HCT116 (cell line): ENCODE measurements at regions not wholly inside any gene's neighbourhood (a gene's known extent, or its start where the extent isn't known, plus 50 kb on each side); places are given as distances from the start of the nearest gene placed in this dataset.

Experiments
- ATAC-seq: fragments of 200-7000 bp; cut with Tn5 transposase; 2 replicates; pipeline ENCODE4 v1.9.1; 2020; ENCODE audit warnings: mild to moderate bottlenecking, moderate library complexity
- BruUV-seq: library from RNA; stranded (reverse); fragments of 400-500 nt; replicated peaks from 2 replicates; lab custom pipeline; 2021; lab: Mats Ljungman, UMichigan
- CTCF ChIA-PET: fragments of 300-600 bp; sonication (Branson Sonifier 250); formaldehyde crosslinking; loops from one replicate; lab custom pipeline; 2021; ENCODE audit warnings: antibody characterized with exemption; lab: Charles Lee
- POLR2A ChIA-PET: fragments of 300-600, 350-600 bp; sonication (Branson Sonifier 250); formaldehyde crosslinking; loops from one replicate; lab custom pipeline; 2021; ENCODE audit warnings: antibody characterized with exemption; lab: Charles Lee
- RAD21 ChIA-PET, 2 experiments: fragments of 300-600 bp; sonication (Branson Sonifier 250); formaldehyde crosslinking; loops; one replicate each; lab custom pipeline; 2023; ENCODE audit warnings: low total read pairs in 2 of 2; ENCODE audit not compliant: uncharacterized antibody in 2 of 2, unreplicated experiment in 2 of 2, low non-redundant PET in 1 of 2; lab: Charles Lee
- DNase-seq: peaks from one replicate; pipeline ENCODE4 v3.0.0-alpha.2; 2010; ENCODE audit warnings: low read depth, low spot score
- H2AFZ ChIP-seq: fragments of 200-600 bp; shearing (Covaris generic), sonication (generic); 2 replicates; pipeline ENCODE4 v1.6.1; 2017; ENCODE audit warnings: low read depth, mixed run types, mixed read lengths, antibody characterized with exemption, low read length; ENCODE audit not compliant: poor library complexity, severe bottlenecking
- H3K27ac ChIP-seq: 2 replicates; pipeline ENCODE4 v1.5.1; 2012; ENCODE audit warnings: low read depth, low read length
- H3K27me3 ChIP-seq: fragments of 200-600 bp; sonication (generic); 2 replicates; pipeline ENCODE4 v1.6.1; 2016; ENCODE audit warnings: mixed run types, low read length, mixed read lengths; ENCODE audit not compliant: insufficient read depth
- H3K36me3 ChIP-seq, 2 experiments: fragments of 200-500 bp in 1 of 2; fragments of 200-600 bp in 1 of 2; sonication (Bioruptor generic) in 1 of 2; sonication (generic) in 1 of 2; 2 replicates each; pipeline versions ENCODE4 v1.5.1 to v1.6.1; 2014 to 2016; ENCODE audit warnings: low read length in 2 of 2, inconsistent platforms in 1 of 2, mixed read lengths in 1 of 2, mixed run types in 1 of 2; ENCODE audit not compliant: insufficient read depth in 2 of 2, control insufficient read depth in 1 of 2
- H3K4me1 ChIP-seq, 2 experiments: fragments of 200-600 bp in 1 of 2; sonication (generic) in 1 of 2; 2 replicates each; pipeline versions ENCODE4 v1.5.1 to v1.6.1; 2012 to 2017; ENCODE audit warnings: low read length in 2 of 2, inconsistent platforms in 1 of 2, mild to moderate bottlenecking in 1 of 2, mixed read lengths in 1 of 2, mixed run types in 1 of 2, moderate library complexity in 1 of 2; ENCODE audit not compliant: insufficient read depth in 2 of 2, control insufficient read depth in 1 of 2
- H3K4me2 ChIP-seq: fragments of 200-600 bp; sonication (generic); 2 replicates; pipeline ENCODE4 v1.6.1; 2017; ENCODE audit warnings: mixed run types, low read length, mixed read lengths
- H3K4me3 ChIP-seq, 2 experiments: fragments of 200-600 bp in 1 of 2; sonication (generic) in 1 of 2; replicated peaks in 1 of 2; 2 replicates each; pipeline ENCODE4 v1.5.1; 2011 to 2016; ENCODE audit warnings: low read length in 2 of 2, control low read depth in 1 of 2, low read depth in 1 of 2, mild to moderate bottlenecking in 1 of 2, mixed read lengths in 1 of 2, mixed run types in 1 of 2
- H3K79me2 ChIP-seq: fragments of 200-600 bp; sonication (generic); 2 replicates; pipeline ENCODE4 v1.6.1; 2017; ENCODE audit warnings: mild to moderate bottlenecking, mixed run types, low read length, moderate library complexity, mixed read lengths; ENCODE audit not compliant: insufficient read depth
- H3K9ac ChIP-seq: fragments of 200-600 bp; sonication (generic); 2 replicates; pipeline ENCODE4 v1.6.1; 2016; ENCODE audit warnings: low read length, mixed read lengths
- H3K9me2 ChIP-seq: fragments of 200-600 bp; sonication (generic), shearing (Covaris generic); 2 replicates; pipeline ENCODE4 v1.6.1; 2017; ENCODE audit warnings: mixed run types, mild to moderate bottlenecking, moderate library complexity; ENCODE audit not compliant: insufficient read depth
- H3K9me3 ChIP-seq, 2 experiments: fragments of 200-500 bp in 1 of 2; fragments of 200-600 bp in 1 of 2; sonication (Bioruptor generic) in 1 of 2; sonication (generic) in 1 of 2; 2 replicates each; pipeline ENCODE4 v1.6.1; 2014 to 2017; ENCODE audit warnings: low read length in 2 of 2, mixed read lengths in 2 of 2, inconsistent platforms in 1 of 2, low read depth in 1 of 2, mild to moderate bottlenecking in 1 of 2, mixed run types in 1 of 2, moderate library complexity in 1 of 2; ENCODE audit not compliant: control insufficient read depth in 1 of 2, insufficient read depth in 1 of 2
- H4K20me1 ChIP-seq: fragments of 200-600 bp; sonication (generic), shearing (Covaris generic); 2 replicates; pipeline ENCODE4 v1.6.1; 2017; ENCODE audit warnings: mixed run types, mild to moderate bottlenecking, moderate library complexity; ENCODE audit not compliant: insufficient read depth
- ATF3 ChIP-seq: IDR thresholded peaks from 2 replicates; pipeline ENCODE4 v1.6.1; 2012
- EGR1 ChIP-seq: IDR thresholded peaks from 2 replicates; pipeline ENCODE4 v1.6.1; 2012; ENCODE audit warnings: low read depth
- ELF1 ChIP-seq: IDR thresholded peaks from 2 replicates; pipeline ENCODE4 v1.6.1; 2012; ENCODE audit warnings: low read depth, borderline replicate concordance
- EZH2 ChIP-seq: fragments of 200-600 bp; sonication (generic); IDR thresholded peaks from 2 replicates; pipeline ENCODE4 v1.6.1; 2017; ENCODE audit warnings: antibody characterized with exemption, mixed run types
- EZH2phosphoT487 ChIP-seq: fragments of 200-600 bp; IDR thresholded peaks from 2 replicates; pipeline ENCODE4 v1.6.1; 2018; ENCODE audit warnings: antibody characterized with exemption, borderline replicate concordance
- FOSL1 ChIP-seq: IDR thresholded peaks from 2 replicates; pipeline ENCODE4 v1.6.1; 2012; ENCODE audit warnings: low read depth
- POLR2A ChIP-seq: IDR thresholded peaks from 2 replicates; pipeline ENCODE4 v1.7.0; 2011; ENCODE audit warnings: borderline replicate concordance; ENCODE audit not compliant: insufficient read depth, insufficient read length; ENCODE audit errors: extremely low read depth
- POLR2AphosphoS5 ChIP-seq: IDR thresholded peaks from 2 replicates; pipeline ENCODE4 v1.6.1; 2011; ENCODE audit warnings: mild to moderate bottlenecking, low read depth, low read length, moderate library complexity
- RAD21 ChIP-seq: IDR thresholded peaks from 2 replicates; pipeline ENCODE4 v1.6.1; 2012; ENCODE audit warnings: low read depth, mild to moderate bottlenecking
- SIN3A ChIP-seq: IDR thresholded peaks from 2 replicates; pipeline ENCODE4 v1.6.1; 2012; ENCODE audit warnings: low read depth
- SRF ChIP-seq: IDR thresholded peaks from 2 replicates; pipeline ENCODE4 v1.6.1; 2012; ENCODE audit warnings: low read depth
- ZBTB33 ChIP-seq: IDR thresholded peaks from 2 replicates; pipeline ENCODE4 v1.6.1; 2011; ENCODE audit warnings: mild to moderate bottlenecking, low read length, moderate library complexity; ENCODE audit not compliant: insufficient replicate concordance; ENCODE audit errors: extremely low read depth
- ZFX ChIP-seq: fragments of 450-650 bp; IDR thresholded peaks from 2 replicates; pipeline ENCODE4 v1.6.1; 2017
- intact Hi-C: fragments of 100-400 bp; cut with micrococcal nuclease; formaldehyde crosslinking; loops from 2 replicates; pipeline ENCODE4 v1.10.0; 2022
- TF ChIP-seq, protein P1 (sequence below), 3 experiments: fragments of 200-600 bp in 1 of 3; sonication (generic) in 1 of 3; IDR thresholded peaks in 2 of 3; conservative IDR thresholded peaks in 1 of 3; 2 replicates each; pipeline ENCODE4 v1.5.1; 2012 to 2017; ENCODE audit warnings: low read depth in 2 of 3, low read length in 2 of 3, antibody characterized with exemption in 1 of 3, borderline replicate concordance in 1 of 3, control low read depth in 1 of 3, mild to moderate bottlenecking in 1 of 3, mixed read lengths in 1 of 3, mixed run types in 1 of 3, moderate library complexity in 1 of 3; ENCODE audit not compliant: insufficient read depth in 1 of 3

- Histone ChIP-seq H3K79me2 (no peaks in the 10 kb centered on the region), H3K4me3 (no peak overlapping the region), H4K20me1 (no peaks in the 10 kb centered on the region), H3K27me3 (no peaks in the 10 kb centered on the region), H3K9me2 (no peaks in the 10 kb centered on the region), H3K9ac (no peak overlapping the region), H2AFZ (no peak overlapping the region), H3K27ac (no peak overlapping the region), H3K4me2 (no peak overlapping the region), H3K9me3 (peaks cover 6 to 10% of the 10 kb centered on the region in 2 experiments; a peak in 2 of 4 replicates), H3K4me1 (no peaks in the 10 kb centered on the region), H3K36me3 (no peaks in the 10 kb centered on the region)
- RAD21 ChIA-PET, result no interaction called here
- CTCF ChIA-PET, result no interaction called here
- POLR2A ChIA-PET, result no interaction called here
- BruUV-seq, result no TSS peak
- intact Hi-C loops, result no loop called here
- ATAC-seq, result no peak
- TF ChIP-seq ZBTB33 (no peak), RAD21 (no peak), ZFX (no peak), POLR2AphosphoS5 (no peak), FOSL1 (no peak), SIN3A (no peak), ELF1 (no peak), EGR1 (no peak), POLR2A (no peak), ATF3 (no peak), EZH2 (no peak), EZH2phosphoT487 (no peak), SRF (no peak)
- TF ChIP-seq, protein P1, sequence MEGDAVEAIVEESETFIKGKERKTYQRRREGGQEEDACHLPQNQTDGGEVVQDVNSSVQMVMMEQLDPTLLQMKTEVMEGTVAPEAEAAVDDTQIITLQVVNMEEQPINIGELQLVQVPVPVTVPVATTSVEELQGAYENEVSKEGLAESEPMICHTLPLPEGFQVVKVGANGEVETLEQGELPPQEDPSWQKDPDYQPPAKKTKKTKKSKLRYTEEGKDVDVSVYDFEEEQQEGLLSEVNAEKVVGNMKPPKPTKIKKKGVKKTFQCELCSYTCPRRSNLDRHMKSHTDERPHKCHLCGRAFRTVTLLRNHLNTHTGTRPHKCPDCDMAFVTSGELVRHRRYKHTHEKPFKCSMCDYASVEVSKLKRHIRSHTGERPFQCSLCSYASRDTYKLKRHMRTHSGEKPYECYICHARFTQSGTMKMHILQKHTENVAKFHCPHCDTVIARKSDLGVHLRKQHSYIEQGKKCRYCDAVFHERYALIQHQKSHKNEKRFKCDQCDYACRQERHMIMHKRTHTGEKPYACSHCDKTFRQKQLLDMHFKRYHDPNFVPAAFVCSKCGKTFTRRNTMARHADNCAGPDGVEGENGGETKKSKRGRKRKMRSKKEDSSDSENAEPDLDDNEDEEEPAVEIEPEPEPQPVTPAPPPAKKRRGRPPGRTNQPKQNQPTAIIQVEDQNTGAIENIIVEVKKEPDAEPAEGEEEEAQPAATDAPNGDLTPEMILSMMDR (IDR thresholded peaks at IDR 0.05 in 2 of 3, conservative IDR thresholded peaks at IDR 0.05 in 1 of 3; ENCODE audit: borderline replicate concordance in 1 of 3, insufficient read depth in 1 of 3, low read depth in 2 of 3, low read length in 2 of 3), result no peak
- no peak for DNase-seq
Observed at GRCh38 chr1:238916828-238917227, 469.5 kb upstream of the CHRM3 start.
